ENCODE measurements at regions not wholly inside any gene's neighbourhood (a gene's known extent, or its start where the extent isn't known, plus 50 kb on each side); places are given as distances from the start of the nearest gene placed in this dataset.
A peak's percentile ranks its signal among the peaks of the same experiment; 100 is the strongest.

DNA sequence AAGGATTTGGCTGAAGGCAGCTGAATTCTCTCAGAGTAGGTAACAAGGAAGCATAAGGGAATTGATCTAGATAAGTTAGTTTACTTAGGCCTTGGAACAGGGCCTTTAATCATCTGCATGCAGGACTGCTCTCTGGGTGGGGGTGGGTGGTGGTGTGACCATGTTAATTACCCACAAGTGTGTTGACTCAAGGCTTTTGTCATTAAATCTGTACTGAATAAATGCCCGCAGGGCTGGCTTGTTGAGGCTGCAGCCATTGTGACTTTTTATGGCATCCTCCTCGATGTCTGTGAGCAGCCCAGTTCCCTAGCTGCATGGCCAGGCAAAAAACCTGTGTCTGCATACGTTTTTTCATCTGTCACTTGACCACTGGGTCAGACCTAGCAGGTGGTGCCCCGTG lies 63.5 kb upstream of the ASCC3 start:
- no peak for DNase-seq (ENCODE audit: low spot score)

DNA sequence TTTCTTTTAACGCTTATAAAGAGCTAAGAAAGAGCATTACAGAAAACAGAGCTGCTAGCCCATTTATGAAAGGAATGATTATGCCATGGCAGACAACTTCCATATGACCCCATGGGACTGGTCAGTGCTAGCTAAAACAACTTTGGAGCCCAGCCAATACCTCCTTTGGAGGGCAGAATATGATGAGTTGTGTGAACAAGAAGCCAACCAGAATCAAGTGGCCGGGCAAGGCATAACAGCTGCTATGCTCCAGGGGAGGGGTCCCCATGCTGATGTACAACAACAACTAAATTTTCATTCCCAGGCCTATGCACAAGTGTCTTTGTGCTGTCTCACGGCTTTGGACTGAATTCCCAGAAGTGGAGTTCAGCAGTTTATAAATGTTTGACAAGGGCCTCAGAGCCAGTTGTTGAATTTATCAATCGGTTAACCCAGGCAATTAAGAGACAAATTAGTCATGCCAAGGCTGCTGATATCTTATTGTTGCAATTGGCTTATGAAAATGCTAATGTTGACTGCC lies 65.0 kb upstream of the ASCC3 start:
- DNase-seq (ENCODE audit: low spot score), result no peak

DNA sequence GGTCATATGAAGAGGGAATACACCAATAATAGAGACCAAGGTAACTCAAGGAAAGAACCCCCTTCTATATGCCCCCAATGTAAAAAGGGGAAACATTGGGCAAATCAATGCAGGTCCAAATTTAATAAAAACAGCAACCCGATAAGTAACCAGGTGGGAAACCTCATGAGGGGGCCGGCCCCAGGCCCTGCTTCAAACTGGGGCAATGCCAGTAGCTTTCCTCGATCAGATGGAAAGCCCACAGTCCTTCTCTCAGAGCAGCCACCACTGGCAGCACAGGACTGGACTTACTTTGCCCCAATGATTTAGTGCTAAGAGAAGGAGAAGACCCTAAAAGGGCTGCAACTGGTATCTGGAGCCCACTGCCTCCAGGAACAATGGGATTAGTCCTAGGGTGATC lies 65.6 kb upstream of the ASCC3 start:
- no peak for DNase-seq (ENCODE audit: low spot score)

DNA sequence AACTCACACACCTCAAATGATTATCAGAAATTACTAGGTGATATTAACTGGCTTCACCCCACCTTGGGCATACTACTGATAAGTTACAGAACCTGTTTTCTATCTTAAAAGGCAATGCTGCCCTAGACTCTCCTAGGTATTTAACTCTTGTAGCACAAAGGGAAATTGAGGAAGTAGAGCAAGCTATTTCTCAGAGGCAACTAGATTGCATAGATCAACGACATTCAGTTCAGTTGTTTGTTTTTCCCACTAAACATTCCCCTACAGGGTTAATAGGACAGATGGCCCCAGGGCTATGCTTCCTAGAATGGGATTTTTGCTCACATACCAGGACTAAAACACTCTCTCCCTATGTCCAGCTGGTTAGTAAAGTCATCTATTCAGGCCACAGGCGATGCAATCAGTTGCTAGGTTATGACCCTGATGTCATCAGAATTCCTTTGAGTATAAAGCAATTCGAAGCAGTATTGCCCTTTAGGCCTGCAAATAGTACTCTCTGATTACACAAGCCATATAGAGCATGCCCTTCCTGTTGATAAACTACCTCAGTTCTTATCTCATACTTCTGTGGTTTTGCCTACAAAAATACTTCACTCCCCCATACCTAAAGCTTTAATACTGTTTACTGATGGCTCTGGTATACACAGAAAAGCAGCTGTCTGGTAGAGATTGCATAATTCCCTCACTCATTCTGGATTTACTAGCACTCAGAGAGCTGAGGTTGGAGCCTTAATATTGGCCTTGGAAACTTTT lies 67.4 kb upstream of the ASCC3 start:
- DNase-seq (ENCODE audit: low spot score), result no peak

DNA sequence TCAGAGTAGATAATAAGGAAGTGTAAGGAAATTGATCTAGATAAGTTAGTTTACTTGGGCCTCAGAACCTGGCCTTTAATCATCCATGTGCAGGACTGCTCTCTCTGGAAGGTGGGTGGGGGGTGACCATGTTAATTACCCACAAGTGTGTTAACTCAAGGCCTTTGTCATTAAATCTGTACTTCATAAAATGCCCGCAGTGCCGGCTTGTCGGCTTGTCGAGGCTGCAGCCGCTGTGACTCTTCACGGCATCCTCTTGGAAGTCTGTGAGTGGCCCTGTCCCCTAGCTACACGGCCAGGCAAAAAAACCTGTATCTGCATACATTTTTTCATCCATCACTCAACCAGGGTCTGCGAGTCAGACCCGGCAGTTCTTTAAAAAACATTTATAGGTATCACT lies 70.9 kb upstream of the ASCC3 start:
- no peak for DNase-seq (ENCODE audit: low spot score)

DNA sequence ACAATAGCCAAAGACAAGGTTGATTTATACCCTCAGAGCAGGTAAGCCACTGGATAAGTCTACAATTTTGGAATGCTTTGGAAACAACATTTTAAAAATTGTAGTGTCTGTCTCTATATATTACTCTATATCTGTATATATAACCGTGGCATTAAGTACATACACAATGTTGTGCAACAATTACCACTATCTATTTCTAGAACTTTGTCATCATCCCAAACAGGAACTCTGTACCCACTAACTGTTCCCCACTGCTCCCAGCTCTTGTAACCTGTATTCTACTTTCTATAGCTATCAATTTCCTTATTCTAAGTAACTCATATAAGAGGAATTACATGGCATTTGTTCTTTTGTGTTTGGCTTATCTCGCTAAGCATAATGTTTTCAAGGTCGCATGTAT lies 78.2 kb upstream of the ASCC3 start:
- no peak for DNase-seq (ENCODE audit: low spot score)

DNA sequence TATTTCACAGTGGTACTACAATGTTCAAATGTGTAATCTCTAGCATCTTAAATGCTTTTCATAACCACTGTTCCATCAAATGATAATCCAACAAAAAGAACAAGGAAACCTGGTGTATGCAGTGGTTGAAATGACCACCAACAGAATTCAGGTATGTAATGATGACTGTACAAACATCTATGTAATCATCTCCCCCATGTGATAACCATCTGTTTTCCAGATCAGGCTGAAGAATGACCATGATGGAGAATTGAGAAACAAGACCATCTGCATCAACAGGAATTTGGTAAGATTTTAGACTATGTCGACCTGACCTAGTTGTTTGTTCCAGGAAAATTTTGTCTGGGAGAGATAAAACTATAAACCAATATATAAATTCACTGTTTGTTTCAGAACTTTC lies 81.3 kb upstream of the ASCC3 start:
- no peak for DNase-seq (ENCODE audit: low spot score)

DNA sequence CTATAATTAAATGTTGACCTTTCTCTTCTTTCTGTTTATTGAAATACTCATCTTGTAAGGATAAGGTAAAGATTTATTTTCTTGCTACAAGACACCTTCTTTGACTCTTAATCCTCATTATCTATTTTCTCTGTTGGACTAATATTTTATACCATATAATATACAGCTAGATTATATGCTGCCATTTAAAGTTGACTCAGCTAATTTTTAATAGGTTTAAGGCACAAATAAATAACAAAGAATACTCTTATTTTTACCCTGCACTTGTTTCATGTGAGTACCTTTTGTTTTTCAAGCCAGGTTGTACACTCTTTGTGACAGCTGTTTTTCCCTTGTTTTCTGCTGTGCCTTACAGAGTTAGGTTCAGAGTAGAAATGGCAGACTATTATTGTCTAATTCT lies 83.9 kb upstream of the ASCC3 start:
- no peak for DNase-seq (ENCODE audit: low spot score)

DNA sequence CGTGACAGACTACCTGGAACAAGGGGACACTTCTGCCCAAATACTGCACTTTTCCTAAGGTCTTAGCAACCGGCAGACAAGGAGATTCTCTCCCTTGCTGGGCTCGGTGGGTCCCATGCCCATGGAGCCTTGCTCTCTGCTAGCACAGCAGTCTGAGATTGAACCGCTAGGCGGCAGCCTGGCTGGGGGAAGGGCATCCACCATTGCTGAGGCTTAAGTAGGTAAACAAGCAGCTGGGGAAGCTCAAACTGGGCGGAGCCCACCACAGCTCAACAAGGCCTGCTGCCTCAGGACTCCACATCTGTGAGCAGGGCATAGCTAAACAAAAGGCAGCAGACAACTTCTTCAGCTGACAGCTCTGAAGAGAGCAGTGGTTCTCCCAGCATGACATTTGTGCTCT lies 87.8 kb upstream of the ASCC3 start:
- no peak for DNase-seq (ENCODE audit: low spot score)

DNA sequence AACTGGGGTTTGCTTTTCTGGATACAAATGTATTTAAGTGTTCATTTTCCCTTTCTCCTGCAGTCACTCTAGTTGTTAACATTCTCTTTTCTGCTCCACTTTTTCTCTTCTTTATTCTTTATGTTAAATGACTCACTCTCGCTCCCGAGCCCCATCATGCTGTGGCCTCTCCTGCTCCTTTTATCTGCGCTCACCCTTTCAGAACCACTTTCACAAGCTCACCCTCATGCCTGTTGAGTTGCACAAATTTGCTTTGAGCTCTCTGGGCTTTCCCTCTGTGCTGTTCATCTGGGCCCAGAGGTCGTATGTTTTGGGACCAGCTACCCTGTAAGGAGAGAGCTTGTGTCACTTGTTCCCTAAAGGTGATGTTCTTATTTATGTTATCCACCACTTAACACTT lies 98.1 kb upstream of the ASCC3 start:
- DNase-seq (ENCODE audit: low spot score), result no peak

DNA sequence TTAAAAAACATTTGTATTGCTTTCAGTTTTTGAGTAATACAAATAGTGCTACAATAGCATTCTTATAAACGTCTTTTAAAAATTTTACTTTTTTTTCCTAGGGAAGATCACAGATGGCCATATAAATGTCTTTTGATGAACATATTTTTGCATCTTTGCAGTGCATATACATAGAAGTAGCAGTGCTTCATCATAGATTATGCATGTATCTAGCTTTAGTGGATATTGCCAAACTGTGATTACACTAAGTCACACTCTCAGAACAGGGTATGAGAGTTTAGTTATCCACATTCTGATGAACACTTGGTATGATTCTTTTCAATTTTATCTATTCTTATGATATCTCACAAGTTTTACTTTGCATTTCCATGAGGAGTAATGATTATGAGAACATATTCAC lies 99.8 kb upstream of the ASCC3 start:
- no peak for DNase-seq (ENCODE audit: low spot score)

DNA sequence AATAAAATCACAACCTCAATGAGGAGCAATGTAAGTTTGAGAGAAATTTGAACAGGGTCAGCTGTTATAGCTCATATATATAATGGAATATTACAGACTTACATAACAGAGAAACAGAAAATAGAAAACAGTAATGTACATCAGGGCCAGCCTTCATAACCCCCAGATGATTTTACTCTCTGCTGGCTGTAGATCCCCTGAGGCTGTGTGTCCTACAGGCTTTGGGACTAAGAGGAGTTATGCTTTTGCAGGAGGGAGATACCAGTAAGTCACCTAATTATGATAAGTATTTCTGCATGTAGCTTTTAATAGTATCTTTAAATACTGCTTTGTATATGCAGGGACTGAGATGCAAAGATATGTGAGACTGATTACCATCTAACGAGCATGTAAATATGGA lies 105.8 kb upstream of the ASCC3 start:
- no peak for DNase-seq (ENCODE audit: low spot score)

DNA sequence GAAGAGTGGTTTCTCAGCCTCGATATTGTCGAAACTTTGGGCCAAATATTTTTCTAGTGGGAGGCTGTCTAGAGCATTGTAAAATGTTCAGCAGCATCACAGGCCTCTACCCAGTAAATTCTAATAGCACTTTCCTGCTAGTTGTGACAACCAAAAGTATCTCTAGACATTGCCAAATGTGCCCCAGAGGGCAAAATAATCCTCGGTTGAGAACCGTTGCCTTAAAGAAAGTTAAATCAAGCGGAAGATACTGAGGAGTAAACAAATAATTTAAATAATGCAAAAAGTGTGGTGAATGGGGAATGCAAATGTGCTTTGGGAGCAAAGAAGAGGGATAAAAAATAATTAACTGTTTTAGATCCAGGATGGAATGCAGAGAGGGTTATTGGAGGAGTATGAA lies 106.4 kb upstream of the ASCC3 start:
- DNase-seq (ENCODE audit: low spot score), result no peak

DNA sequence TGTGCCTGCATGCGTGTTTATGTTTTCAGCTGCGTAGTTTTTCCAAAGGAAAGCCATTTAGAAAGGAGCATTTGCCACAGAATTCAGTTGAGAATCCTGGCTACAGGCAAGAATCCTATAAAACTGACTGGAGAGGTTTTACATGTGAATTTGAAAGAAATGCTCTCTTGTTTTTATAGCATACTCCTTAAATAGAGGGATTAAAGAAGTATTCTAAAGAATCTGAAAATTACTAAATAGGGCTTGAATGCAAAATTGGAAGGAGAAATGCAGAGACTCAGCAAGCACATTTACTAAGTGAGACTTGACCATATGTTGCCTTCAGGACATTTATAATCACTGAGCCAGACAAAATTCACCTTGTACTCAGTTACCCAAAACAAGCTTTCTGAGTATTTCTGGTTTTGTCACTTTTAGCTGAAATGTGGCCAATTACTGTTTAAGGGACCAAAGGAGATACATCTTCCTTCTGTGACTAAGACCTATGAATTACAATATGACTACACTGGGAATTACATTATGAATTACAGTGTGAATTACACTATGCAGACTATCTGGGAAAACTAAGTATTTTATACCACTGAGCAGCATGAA lies 107.4 kb upstream of the ASCC3 start:
- DNase-seq (ENCODE audit: low spot score), result no peak

DNA sequence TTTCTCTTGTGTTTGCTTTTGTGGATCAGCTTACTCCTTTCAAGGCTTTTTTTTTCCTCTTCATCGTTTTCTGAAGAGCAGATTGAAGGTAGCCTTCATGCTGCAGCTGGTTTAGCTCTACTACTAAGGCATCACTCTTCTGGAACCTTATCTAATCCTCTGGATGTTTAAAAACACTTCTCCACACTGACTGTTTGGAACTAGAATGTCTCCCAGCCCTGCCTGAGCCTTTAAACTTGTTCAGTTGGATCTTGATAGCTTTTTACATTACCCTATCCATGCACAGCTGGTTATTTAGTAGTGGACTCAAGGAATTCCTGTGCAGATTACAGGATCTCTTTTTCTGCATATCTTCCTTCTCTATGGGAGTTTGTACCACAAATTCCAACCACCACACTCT lies 108.9 kb upstream of the ASCC3 start:
- DNase-seq (ENCODE audit: low spot score), result no peak

DNA sequence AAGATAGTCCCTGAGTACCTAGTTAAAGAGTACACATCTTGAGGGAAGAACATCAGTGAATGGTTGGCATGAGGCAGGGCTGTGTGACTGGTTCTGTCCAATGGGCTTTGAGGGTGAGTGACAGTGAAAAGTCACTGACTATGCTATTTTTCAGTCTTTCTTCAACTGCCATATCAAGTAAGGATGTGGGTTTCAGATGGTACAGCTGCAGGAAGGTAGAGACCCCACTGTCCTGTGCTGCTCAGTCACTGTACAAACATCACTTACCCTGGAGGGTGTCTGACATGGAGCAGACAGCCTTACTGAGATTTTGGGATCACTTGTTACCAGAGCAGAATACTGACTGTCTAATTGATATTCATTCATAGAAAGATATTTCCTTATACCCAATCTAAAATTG lies 115.3 kb upstream of the ASCC3 start:
- DNase-seq (ENCODE audit: low spot score), result no peak

DNA sequence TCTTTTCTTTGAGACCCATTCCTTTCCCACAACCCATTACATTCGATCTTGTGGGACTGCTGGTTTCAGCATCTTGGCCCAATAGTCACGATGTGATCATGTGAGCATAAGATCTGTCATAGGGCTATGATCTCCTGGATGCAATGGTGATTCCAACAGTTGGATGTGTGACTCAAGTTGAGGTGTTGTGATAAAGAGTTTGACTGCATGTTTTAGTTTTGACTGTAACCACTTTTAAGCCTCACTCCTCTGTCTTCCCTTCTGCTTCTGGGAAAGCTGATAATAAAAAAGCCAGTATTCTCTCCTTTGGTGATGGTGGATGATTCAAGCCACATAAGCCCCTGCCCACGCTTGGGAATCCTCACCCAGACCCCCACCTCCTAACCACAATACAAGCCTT lies 117.0 kb upstream of the ASCC3 start:
- DNase-seq (ENCODE audit: low spot score), result no peak

DNA sequence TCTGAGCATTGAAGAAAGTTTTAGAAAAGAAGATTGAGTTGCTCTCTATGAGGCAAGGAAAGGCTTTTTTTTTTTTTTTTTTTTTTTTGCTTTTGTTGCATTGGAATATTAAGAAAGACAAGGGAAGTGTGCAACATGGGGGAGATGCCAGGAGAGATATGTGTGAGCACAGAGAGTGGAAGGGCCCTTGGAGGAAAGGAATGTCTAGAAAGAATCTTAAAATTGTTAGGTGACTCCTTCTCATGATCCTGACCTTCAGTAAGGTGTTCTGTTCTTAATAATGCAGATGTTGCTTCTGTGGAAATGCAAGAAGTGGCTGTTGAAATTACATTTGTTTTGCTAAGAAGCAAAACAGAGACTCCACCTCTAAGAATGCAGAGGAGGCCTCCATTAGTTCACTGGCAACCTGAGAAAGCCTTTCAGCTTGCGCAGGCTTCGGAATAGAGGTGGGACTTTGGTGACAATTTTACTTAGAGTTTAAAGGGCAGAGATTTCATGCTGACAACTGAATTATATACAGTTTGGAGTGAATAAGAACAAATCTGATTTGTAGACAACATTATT lies 118.0 kb upstream of the ASCC3 start:
- DNase-seq (ENCODE audit: low spot score), result no peak

DNA sequence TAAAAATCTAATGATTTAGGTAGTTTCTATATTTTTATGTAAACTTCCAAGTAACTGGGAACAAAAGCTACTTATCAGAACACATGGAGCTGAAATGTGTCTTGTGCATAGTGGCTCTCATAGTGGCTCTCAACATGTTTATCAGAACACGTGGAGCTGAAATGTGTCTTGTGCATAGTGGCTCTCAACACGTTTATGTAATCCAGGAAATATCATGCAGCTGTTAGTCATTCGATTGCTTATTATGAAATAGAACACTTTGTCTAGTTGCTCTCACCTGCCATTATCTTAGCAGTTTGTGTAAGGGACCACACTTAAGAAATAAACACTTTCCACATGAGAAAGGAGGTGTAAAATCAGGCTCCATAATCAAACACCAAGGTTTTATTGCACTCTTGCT lies 119.2 kb upstream of the ASCC3 start:
- no peak for DNase-seq (ENCODE audit: low spot score)

DNA sequence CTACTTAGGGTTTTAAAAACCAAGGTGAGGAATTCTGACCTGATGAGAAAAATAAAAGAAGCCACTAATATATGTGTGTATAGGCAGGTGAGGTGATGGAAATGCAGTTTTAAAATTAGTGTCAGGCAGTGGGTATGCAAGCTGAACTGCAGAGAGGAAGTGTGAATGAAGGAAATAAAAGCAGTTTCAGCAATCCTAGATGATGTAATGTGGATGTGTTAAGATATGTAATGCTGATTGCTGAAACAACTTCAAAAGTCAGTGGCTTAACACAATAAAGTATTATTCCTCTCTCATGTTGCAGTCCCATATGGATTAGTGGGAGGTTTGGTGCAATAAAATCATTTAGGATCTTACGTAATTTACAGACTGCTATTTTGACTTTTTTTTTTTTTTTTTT lies 119.9 kb upstream of the ASCC3 start:
- no peak for DNase-seq (ENCODE audit: low spot score)

DNA sequence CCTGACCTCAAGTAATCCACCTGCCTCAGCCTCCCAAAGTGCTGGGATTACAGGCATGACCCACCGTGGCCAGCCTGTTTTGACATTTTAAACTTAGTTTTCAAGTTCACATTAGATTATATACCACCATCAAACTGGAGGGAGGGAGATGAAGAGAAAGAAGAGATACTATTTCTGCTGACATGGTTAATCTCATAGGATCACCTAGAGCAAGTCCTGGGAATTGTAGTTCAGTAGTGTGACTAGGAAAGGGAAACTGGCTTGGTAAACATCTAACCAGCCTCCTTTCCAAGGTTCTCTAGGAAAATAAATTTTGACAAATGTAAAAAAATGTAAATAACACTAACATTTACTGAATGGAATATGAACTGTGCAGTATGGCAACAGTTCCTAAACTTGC lies 120.5 kb upstream of the ASCC3 start:
- DNase-seq (ENCODE audit: low spot score), result no peak

DNA sequence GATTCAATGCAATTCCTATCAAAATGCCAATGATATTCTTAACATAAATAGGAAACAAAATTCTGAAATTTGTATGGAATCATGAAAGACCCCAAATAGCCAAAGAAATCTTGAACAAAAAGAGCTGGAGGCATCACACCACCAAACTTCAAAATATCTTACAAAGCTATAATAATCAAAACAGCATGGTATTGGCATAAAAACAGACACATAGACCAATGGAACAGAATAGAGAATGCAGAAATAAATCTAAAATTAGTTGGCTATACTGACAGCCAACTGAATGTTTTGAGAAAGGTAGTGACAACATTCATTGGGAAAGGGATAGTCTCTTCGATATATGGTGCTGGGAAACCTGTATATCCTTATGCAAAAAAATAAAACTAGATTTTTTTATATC lies 121.9 kb upstream of the ASCC3 start:
- no peak for DNase-seq (ENCODE audit: low spot score)

DNA sequence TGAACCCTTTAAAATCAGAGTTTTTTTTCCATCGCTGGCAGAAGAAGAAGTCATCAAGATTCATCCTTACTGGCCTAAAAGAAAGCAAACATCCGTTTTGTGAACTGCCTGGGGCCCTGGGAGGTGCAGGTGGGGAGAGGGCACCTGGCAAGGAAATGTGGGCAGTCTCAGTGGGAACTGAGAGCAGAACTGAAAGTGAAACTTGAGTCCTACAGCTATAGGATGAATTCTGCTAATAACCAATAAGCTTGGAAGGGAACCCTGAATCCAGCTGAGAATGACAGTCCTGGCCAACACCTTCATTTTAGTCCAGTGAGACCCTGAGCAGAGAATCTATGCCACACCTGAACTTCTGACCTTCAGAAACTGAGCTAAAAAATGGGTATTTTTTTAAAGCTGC lies 130.1 kb upstream of the ASCC3 start:
- peak; percentile 9 for DNase-seq (ENCODE audit: low spot score)
